NK-92 (cell line): ENCODE measurements at regions not wholly inside any gene's neighbourhood (a gene's known extent, or its start where the extent isn't known, plus 50 kb on each side); places are given as distances from the start of the nearest gene placed in this dataset.
"Not testable (repeated sequence)": the region's sequence is repeated elsewhere in the genome, so short reads cannot be mapped to it uniquely, and the experiment has no call there.

Source experiments
- DNase-seq: peaks from one replicate; lab custom pipeline; 2025; ENCODE audit not compliant: unreplicated experiment; lab: John Stamatoyannopoulos, UW

DNA sequence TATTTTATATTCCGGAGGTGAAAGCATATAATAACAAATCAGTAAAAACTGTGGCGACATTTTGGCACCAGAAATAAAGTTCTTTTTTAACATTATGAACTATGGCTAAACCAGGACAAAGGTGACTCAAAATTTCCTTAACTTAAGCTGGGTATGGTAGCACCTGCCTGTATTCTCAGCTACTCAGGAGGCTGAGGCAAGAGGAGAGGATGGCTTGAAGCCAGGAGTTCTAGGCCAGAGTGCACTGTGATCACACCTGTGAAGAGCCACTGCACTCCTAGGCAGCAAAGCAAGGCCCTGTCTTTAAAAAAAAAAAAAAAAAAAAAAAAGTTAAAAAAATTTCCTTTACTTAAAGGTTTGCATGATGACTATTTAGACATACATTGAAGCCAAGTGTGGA, 63.0 kb upstream of the KIF2A start:
- not testable (repeated sequence) for DNase-seq

DNA sequence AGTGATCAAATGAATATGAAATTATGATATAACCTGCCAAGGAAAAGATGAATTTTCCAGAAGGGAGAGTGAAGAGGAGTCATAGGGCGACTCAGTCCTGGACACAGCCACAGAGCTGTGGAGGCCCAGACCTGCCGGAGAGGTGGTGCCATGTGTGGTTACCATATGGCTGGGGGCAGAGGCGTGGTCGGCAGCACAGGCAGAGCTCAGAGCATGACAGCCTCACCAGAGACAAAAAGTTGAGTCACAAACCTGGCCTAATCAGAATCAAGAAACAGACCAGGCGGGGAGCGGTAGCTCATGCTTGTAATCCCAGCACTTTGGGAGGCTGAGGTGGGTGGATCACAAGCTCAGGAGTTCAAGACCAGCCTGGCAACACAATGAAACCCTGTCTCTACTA, 57.8 kb upstream of the KIF2A start:
- not testable (repeated sequence) for DNase-seq

DNA sequence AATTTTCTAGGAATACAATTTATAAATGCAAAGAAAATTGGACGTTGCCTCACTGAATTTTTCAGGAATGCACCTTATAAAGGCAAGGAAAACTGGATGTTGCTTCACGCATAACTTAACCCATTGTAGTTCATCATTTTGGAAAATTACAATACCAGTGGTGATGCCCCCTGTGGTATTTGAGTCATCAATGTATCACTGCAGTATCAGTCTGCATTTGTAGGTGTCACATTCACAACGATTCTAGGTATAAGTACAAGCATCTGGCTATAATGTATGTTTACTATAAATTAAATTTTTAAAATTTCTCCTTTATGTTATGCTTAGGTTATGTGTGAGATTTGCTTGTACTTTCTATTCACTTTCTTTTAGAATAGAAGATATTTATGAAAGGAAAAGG, 55.9 kb upstream of the KIF2A start:
- not testable (repeated sequence) for DNase-seq

DNA sequence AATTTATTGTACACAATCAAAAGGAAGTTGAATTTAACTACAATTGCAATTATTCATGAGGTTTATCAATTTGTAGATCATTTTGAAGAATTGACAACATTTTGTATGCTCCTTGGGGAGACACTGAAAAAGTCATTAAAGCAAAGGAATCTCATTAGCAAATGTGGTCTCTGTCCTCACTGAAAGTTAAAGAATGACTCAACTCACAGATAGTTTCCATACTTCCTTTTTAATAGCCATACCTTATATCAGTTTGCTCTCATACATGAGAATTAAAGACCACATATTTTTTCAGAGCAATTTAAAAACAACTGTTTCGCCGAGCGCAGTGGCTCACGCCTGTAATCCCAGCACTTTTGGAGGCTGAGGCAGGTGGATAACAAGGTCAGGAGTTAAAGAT, 55.1 kb upstream of the KIF2A start:
- not testable (repeated sequence) for DNase-seq

DNA sequence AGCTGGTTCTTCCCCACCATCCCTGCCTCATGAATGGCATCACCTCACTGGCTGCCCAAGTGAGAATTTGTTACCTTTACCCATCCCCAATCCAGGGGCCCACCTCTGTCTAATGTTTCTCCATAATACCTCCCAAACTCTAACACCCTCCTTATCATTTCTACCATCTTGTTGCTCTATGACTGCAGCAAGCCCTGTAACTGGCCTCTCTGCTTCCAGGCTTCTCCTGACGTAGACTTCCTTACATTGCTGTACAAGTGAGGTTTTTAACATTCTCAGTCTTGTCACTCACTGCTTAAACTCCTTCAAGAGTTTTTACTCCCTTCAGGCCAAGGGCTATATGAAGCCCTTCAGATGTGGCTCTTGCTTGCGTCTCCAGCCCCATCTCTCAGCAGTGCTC, 53.5 kb upstream of the KIF2A start:
- not testable (repeated sequence) for DNase-seq

DNA sequence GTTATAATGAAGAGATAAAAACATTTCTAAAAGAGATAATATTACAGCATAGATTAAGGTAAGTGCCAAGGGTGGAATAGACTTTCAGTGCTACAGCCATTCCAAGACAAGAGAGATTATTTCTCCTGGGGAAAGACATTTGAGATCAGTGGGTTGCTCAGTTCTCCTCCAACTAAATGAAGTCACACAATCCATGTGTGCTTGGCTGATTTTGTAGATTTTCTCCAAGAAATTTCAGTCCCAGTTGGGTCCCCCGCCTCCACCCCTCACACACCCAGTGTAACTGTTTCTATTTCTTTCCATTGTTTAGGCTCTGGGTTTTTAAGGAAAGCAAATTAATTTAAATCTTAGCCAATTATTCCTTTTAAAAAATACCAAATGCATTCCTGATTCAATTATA, 50.5 kb upstream of the KIF2A start:
- not testable (repeated sequence) for DNase-seq

DNA sequence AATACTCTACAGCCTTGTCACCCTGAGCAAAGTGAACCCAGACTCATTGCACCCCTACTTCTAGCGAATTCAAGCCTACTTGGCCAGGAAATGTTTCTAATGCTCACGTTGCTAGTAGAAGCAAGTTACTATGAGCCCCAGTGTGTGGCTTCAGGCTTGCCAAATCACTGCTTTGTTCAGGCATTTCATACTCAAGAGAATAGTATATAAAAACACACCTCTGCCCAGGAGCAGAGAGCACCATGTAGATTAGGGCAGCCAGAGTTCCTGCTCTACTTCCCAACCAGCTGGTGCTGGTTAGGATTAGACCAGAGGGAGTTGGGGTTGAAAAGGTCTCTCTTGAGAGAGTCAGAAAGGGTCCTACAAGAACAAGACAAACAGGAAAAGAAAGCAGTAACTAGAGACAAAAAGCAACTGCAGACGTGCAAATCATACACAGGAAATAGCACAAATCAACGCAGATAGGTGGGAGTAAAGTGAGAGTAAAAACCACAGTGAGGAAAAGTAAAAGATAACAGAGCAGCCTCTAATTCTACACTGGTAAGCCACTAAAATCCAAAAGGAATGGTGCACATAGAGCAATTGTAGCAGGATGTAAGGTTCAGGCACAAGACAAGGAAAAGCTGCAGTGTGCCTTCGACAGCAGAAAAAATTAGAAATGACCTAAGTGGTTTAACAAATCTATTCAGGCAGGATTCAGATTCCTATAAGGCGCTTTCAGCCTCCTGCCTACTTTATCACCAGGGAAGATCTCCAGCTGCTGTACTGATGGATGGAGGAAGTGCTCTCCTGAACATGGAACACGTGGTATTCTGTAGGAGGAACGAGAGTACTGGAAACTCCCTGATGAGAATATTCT, 49.6 kb upstream of the KIF2A start:
- no peak for DNase-seq
